Activated naive CD4-positive, alpha-beta T cell treated with anti-CD3 and anti-CD28 coated beads for 36 hours (primary cell): ENCODE measurements at regions not wholly inside any gene's neighbourhood (a gene's known extent, or its start where the extent isn't known, plus 50 kb on each side); places are given as distances from the start of the nearest gene placed in this dataset.
"Not testable (repeated sequence)": the region's sequence is repeated elsewhere in the genome, so short reads cannot be mapped to it uniquely, and the experiment has no call there.

Experiments used
- CTCF ChIA-PET: fragments of 350-600 bp; sonication (Branson Sonifier 250); formaldehyde crosslinking; loops from one replicate; lab custom pipeline; 2021; ENCODE audit warnings: antibody characterized with exemption; lab: Charles Lee
- DNase-seq: peaks from one replicate; pipeline ENCODE4 v3.0.0-alpha.2; 2020
- H3K27ac Mint-ChIP-seq: one replicate; pipeline ENCODE4 v1.8.0; 2021; ENCODE audit warnings: mild to moderate bottlenecking, mixed read lengths
- H3K27me3 Mint-ChIP-seq: one replicate; pipeline ENCODE4 v1.8.0; 2021; ENCODE audit warnings: low read depth, mixed read lengths
- H3K36me3 Mint-ChIP-seq: one replicate; pipeline ENCODE4 v1.8.0; 2021; ENCODE audit warnings: low read depth, mixed read lengths
- H3K4me1 Mint-ChIP-seq: one replicate; pipeline ENCODE4 v1.8.0; 2021; ENCODE audit warnings: low read depth, mixed read lengths
- H3K4me3 Mint-ChIP-seq: one replicate; pipeline ENCODE4 v1.8.0; 2021; ENCODE audit warnings: mild to moderate bottlenecking, moderate library complexity, mixed read lengths
- H3K9me3 Mint-ChIP-seq: one replicate; pipeline ENCODE4 v1.8.0; 2021; ENCODE audit warnings: mixed read lengths
- intact Hi-C: fragments of 100-400 bp; cut with micrococcal nuclease; formaldehyde crosslinking; loops from one replicate; pipeline ENCODE4 v1.15.1; 2023

- Mint-ChIP-seq H3K9me3 (peaks cover 11% of the 10 kb centered on the region), H3K4me3 (no peak overlapping the region), H3K36me3 (no peaks in the 10 kb centered on the region), H3K27me3 (peaks cover 2% of the 10 kb centered on the region), H3K4me1 (no peaks in the 10 kb centered on the region), H3K27ac (no peak overlapping the region)
- intact Hi-C loops: no loop called here
- no peak for DNase-seq
- CTCF ChIA-PET: no interaction called here
Measured at GRCh38 chr5:155564541-155564940, 551.0 kb downstream of the KIF4B start.

DNA sequence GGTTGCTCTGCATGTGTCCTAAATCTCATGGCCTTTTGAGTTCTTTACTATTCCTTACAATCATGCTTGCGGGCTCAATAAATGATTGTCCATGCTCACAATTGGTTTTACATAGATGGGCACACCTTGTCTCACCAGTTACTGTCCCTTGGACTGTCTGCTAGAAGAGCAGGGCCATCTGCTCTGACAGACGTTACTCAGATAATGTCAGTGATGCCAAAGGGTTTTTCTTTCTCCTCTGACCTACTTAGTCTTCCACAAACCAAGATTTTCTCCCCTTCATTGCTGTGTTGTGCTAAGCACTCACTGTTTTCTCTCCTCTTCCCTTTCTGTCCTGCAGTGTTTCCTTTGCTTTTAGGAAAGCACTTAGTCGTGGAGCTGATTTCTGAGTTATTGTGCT, 562.3 kb downstream of the KIF4B start:
- no peak for DNase-seq
- Mint-ChIP-seq H3K9me3 (peaks cover 8% of the 10 kb centered on the region), H3K4me1 (no peaks in the 10 kb centered on the region), H3K4me3 (no peak overlapping the region), H3K27ac (no peak overlapping the region), H3K36me3 (no peaks in the 10 kb centered on the region), H3K27me3 (peaks cover 7% of the 10 kb centered on the region)
- intact Hi-C loops: no loop called here
- CTCF ChIA-PET: no interaction called here

- H3K27ac Mint-ChIP-seq, DNase-seq, H3K9me3 Mint-ChIP-seq, H3K4me1 Mint-ChIP-seq, H3K27me3 Mint-ChIP-seq, H3K36me3 Mint-ChIP-seq, CTCF ChIA-PET, H3K4me3 Mint-ChIP-seq, intact Hi-C loops: not testable (repeated sequence)
Measured at GRCh38 chr5:155586808-155587207, 573.3 kb downstream of the KIF4B start.

DNA sequence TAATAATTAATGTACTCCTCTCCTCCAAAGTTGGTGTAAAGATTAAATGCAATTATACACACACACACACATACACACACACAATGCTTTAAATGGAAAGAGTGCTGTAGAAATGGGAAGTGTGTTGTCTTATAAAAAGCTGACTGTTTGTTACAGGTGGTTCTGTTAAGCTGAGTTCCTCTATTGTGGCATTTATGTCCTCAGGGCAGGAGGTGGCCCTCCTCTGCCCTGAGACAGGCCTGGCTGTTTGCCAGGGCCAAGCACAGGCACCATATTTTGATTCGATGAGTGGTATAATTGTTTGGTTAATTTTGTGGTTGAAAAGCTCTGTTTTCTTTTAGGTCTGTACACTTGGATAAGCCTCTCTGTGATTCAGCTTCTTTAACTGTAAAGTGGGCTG, 573.9 kb downstream of the KIF4B start:
- H3K27ac Mint-ChIP-seq: no peak overlapping the region
- no peaks in the 10 kb centered on the region for H3K27me3 Mint-ChIP-seq
- no peaks in the 10 kb centered on the region for H3K4me1 Mint-ChIP-seq
- CTCF ChIA-PET: no interaction called here
- H3K9me3 Mint-ChIP-seq: no peaks in the 10 kb centered on the region
- DNase-seq: no peak
- no peak overlapping the region for H3K4me3 Mint-ChIP-seq
- H3K36me3 Mint-ChIP-seq: no peaks in the 10 kb centered on the region
- intact Hi-C loops: no loop called here

GRCh38 chr5:155591273-155591672, 577.7 kb downstream of the KIF4B start:
- H3K27me3 Mint-ChIP-seq: no peaks in the 10 kb centered on the region
- no peaks in the 10 kb centered on the region for H3K9me3 Mint-ChIP-seq
- H3K4me3 Mint-ChIP-seq: no peak overlapping the region
- no peak overlapping the region for H3K27ac Mint-ChIP-seq
- H3K4me1 Mint-ChIP-seq: no peaks in the 10 kb centered on the region
- H3K36me3 Mint-ChIP-seq: no peaks in the 10 kb centered on the region
- no peak for DNase-seq
- CTCF ChIA-PET: no interaction called here
- intact Hi-C loops: no loop called here

DNA sequence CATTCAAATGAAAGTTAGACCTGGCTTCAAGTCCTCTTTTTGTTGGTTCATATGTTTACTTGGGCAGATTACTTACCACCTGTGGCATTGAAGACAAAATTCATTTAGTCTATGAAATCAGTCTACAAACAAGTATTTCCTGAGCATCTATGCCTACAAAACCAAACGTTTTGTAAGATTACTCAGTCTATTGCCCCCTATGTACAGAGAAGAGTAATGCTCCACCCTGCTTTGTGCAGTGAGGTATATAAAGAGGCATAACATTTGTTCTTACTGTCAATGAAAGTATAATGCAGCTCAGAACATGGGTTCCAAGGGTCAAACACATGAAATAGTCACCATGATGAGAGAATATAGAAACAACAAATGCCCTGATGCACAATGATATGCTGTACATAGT, 580.7 kb downstream of the KIF4B start:
- no peak overlapping the region for H3K4me3 Mint-ChIP-seq
- H3K9me3 Mint-ChIP-seq: no peaks in the 10 kb centered on the region
- no peaks in the 10 kb centered on the region for H3K27me3 Mint-ChIP-seq
- intact Hi-C loops: no loop called here
- H3K27ac Mint-ChIP-seq: no peak overlapping the region
- no peaks in the 10 kb centered on the region for H3K4me1 Mint-ChIP-seq
- H3K36me3 Mint-ChIP-seq: no peaks in the 10 kb centered on the region
- DNase-seq: no peak
- CTCF ChIA-PET: no interaction called here

DNA sequence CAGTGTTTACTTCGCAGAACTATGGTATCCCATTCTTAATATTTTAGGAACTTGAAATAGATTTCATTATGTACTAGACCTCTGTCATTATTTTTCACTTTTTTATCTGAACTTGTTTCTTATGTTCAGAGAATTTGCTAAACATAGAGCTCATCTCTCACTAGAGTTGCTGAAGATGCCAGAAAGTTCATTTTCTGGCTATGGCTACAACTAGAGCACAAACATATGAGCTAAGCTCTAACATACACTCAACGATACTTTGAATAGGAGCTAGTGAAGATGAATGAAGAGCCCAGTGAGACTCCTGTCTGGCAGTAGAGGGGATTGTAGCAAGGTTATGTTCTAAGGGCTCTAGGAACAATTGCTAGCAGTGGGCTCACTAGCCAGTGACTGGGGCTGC, 582.2 kb downstream of the KIF4B start:
- CTCF ChIA-PET: no interaction called here
- Mint-ChIP-seq H3K36me3 (no peaks in the 10 kb centered on the region), H3K4me1 (no peaks in the 10 kb centered on the region), H3K4me3 (no peak overlapping the region), H3K9me3 (no peaks in the 10 kb centered on the region), H3K27me3 (no peaks in the 10 kb centered on the region), H3K27ac (no peak overlapping the region)
- no peak for DNase-seq
- intact Hi-C loops: no loop called here

DNA sequence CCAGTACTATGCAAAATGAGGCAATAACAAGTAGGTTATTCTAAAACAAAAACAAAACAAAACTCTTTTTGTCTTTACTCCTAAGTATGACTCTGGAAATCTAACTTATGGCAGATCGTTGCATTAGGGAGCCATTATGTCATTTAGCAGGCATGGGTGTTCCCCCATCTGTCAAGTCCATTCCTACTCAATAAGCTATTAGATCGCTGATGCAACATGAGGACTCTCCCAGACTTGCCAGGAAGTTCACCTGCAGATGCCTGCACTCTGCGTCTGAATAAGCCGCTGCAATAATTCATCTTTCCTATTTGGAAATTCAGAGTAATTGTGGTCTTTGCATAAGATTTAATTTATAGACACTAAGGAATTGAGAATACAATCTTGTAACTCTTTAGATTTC, 585.0 kb downstream of the KIF4B start:
- H3K27me3 Mint-ChIP-seq: no peaks in the 10 kb centered on the region
- H3K9me3 Mint-ChIP-seq: no peaks in the 10 kb centered on the region
- no peaks in the 10 kb centered on the region for H3K36me3 Mint-ChIP-seq
- intact Hi-C loops: no loop called here
- CTCF ChIA-PET: no interaction called here
- no peak overlapping the region for H3K27ac Mint-ChIP-seq
- H3K4me3 Mint-ChIP-seq: no peak overlapping the region
- H3K4me1 Mint-ChIP-seq: no peaks in the 10 kb centered on the region
- DNase-seq: no peak

GRCh38 chr5:155605920-155606319, 592.4 kb downstream of the KIF4B start:
- intact Hi-C loops: no loop called here
- H3K27ac Mint-ChIP-seq: no peak overlapping the region
- no peak overlapping the region for H3K4me3 Mint-ChIP-seq
- H3K9me3 Mint-ChIP-seq: no peaks in the 10 kb centered on the region
- H3K4me1 Mint-ChIP-seq: no peaks in the 10 kb centered on the region
- DNase-seq: no peak
- peaks cover 14% of the 10 kb centered on the region for H3K27me3 Mint-ChIP-seq
- no peaks in the 10 kb centered on the region for H3K36me3 Mint-ChIP-seq
- CTCF ChIA-PET: no interaction called here

GRCh38 chr5:155616779-155617392, 603.3 kb downstream of the KIF4B start:
- Mint-ChIP-seq H3K36me3 (no peaks in the 10 kb centered on the region), H3K27ac (no peak overlapping the region), H3K9me3 (no peaks in the 10 kb centered on the region), H3K4me3 (no peak overlapping the region), H3K4me1 (no peaks in the 10 kb centered on the region), H3K27me3 (peaks cover 32% of the 10 kb centered on the region)
- DNase-seq: peak; percentile 69
- CTCF ChIA-PET: interaction anchor here (0.7 to 0.9 kb wide), 2 partner anchors 9 to 419 kb away, joined by 3 read pairs; no protein-coding TSS in a partner anchor
- intact Hi-C loops: loop anchor here (1.0 to 5.0 kb wide), 4 partner anchors 1199 to 1516 kb away; no protein-coding TSS in a partner anchor

GRCh38 chr5:155619688-155620087, 606.1 kb downstream of the KIF4B start:
- H3K4me1 Mint-ChIP-seq: no peaks in the 10 kb centered on the region
- H3K27ac Mint-ChIP-seq: no peak overlapping the region
- no peak overlapping the region for H3K4me3 Mint-ChIP-seq
- DNase-seq: no peak
- intact Hi-C loops: loop anchor here (5.0 kb wide), 1 partner anchor 1408 kb away; no protein-coding TSS in a partner anchor
- peaks cover 36% of the 10 kb centered on the region for H3K27me3 Mint-ChIP-seq
- H3K36me3 Mint-ChIP-seq: no peaks in the 10 kb centered on the region
- CTCF ChIA-PET: no interaction called here
- H3K9me3 Mint-ChIP-seq: no peaks in the 10 kb centered on the region

- intact Hi-C loops: no loop called here
- Mint-ChIP-seq H3K9me3 (no peaks in the 10 kb centered on the region), H3K27ac (no peak overlapping the region), H3K4me3 (no peak overlapping the region), H3K4me1 (no peaks in the 10 kb centered on the region), H3K27me3 (peaks cover 41% of the 10 kb centered on the region), H3K36me3 (no peaks in the 10 kb centered on the region)
- CTCF ChIA-PET: interaction anchor here (0.6 kb wide), 1 partner anchor 1087 kb away, joined by 3 read pairs; no protein-coding TSS in a partner anchor
- no peak for DNase-seq
Measured at GRCh38 chr5:155620821-155621410, 607.4 kb downstream of the KIF4B start.

- no peak for DNase-seq
- no peaks in the 10 kb centered on the region for H3K4me1 Mint-ChIP-seq
- H3K9me3 Mint-ChIP-seq: no peaks in the 10 kb centered on the region
- CTCF ChIA-PET: no interaction called here
- H3K27ac Mint-ChIP-seq: no peak overlapping the region
- H3K27me3 Mint-ChIP-seq: peaks cover 41% of the 10 kb centered on the region
- H3K36me3 Mint-ChIP-seq: no peaks in the 10 kb centered on the region
- intact Hi-C loops: no loop called here
- H3K4me3 Mint-ChIP-seq: no peak overlapping the region
Measured at GRCh38 chr5:155624597-155625241, 611.2 kb downstream of the KIF4B start.
